ENCODE measurements at regions not wholly inside any gene's neighbourhood (a gene's known extent, or its start where the extent isn't known, plus 50 kb on each side); places are given as distances from the start of the nearest gene placed in this dataset.
"Not testable (repeated sequence)": the region's sequence is repeated elsewhere in the genome, so short reads cannot be mapped to it uniquely, and the experiment has no call there.

- no peak for DNase-seq (ENCODE audit: extremely low read depth, low read depth)
Observed at GRCh38 chr10:22875581-22875980, 52.3 kb upstream of the ARMC3 start.

- DNase-seq (ENCODE audit: extremely low read depth, low read depth): no peak
Observed at GRCh38 chr10:22874189-22874854, 53.5 kb upstream of the ARMC3 start.

GRCh38 chr10:22856444-22857074, 71.3 kb upstream of the ARMC3 start:
- DNase-seq (ENCODE audit: extremely low read depth, low read depth): no peak

DNA sequence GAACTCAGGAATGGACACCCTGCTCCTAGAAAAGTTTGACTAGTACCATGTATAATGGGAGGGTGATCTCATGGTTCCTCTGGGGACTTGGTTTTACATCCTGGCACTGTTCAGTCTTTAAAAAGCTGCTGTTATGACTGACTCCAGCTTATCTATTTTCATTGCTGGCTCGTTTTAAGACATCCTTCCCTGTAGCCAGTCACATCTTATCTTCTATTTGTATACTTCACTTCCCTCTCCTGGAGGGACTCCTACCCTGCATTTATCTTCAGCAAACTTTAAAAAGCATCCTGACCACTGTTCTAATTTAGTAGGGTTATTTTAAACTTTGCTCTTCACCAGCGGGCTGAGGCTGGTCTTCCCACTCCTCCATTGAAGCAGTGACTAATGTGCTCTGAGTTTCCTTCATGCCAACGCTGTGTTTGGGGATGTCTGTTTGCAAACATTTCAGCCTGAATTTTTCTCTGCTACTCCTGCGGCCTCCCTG, 72.9 kb upstream of the ARMC3 start:
- DNase-seq (ENCODE audit: extremely low read depth, low read depth): no peak

DNA sequence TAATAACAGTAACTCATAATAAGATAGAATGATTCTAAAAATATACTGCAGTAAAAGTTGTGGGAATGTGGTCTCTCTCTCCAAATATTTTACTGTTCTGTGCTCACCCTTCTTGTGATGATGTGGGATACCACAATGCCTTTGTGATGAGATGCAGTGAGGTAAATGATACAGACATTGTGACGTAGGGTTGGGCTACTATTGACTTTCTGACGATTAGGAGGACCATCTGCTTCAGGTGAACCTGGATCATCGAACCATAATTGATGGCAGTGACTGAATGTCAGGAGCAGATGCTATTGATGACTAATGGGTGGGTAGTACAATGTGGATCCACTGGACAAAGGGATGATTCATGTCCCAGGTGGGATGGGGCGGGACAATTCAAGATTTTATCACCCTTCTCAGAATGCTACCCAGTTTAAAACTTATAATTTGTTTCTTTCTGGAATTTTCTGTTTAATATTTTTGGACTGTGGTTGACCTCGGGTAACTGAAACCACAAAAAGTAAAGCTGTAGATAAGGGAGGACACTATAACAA, 73.9 kb upstream of the ARMC3 start:
- DNase-seq (ENCODE audit: extremely low read depth, low read depth): no peak

GRCh38 chr10:22852712-22853353, 75.0 kb upstream of the ARMC3 start:
- DNase-seq (ENCODE audit: extremely low read depth, low read depth): no peak

DNA sequence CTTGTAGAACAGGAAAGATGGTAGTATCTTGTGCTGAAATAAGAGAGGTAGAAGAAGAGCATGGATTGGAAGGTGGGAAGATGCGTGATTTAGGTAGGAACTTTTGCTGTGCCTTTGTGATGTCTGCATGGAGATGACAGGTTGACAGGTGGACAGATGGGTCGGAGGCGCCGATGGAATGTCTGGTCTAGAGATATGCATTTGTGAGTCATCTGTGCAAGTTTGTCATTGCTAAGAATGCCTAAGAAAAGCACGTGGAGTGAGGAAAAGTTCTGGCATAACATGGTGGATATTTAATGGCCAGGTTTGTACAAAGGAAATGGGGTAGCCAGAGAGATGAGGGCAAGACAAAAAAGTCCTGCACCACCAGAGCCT, 76.0 kb upstream of the ARMC3 start:
- no peak for DNase-seq (ENCODE audit: extremely low read depth, low read depth)

DNA sequence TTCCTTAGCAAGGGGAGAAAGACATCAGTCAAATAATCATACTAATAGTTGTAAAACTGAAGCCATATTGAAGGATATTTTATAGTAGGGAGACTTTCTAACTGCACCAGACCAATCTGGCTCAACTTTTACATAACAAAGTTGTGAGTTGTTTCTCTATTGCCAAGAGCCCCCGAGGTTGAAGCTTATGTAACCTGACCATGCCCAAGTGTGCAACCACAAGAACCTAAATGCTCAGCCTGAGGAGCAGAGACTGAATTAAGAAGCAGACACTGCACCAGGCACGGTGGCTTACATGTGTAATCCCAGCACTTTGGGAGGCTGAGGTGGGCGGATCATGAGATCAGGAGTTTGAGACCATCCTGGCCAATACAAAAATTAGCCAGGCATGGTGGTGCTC, 77.3 kb upstream of the ARMC3 start:
- no peak for DNase-seq (ENCODE audit: extremely low read depth, low read depth)

DNA sequence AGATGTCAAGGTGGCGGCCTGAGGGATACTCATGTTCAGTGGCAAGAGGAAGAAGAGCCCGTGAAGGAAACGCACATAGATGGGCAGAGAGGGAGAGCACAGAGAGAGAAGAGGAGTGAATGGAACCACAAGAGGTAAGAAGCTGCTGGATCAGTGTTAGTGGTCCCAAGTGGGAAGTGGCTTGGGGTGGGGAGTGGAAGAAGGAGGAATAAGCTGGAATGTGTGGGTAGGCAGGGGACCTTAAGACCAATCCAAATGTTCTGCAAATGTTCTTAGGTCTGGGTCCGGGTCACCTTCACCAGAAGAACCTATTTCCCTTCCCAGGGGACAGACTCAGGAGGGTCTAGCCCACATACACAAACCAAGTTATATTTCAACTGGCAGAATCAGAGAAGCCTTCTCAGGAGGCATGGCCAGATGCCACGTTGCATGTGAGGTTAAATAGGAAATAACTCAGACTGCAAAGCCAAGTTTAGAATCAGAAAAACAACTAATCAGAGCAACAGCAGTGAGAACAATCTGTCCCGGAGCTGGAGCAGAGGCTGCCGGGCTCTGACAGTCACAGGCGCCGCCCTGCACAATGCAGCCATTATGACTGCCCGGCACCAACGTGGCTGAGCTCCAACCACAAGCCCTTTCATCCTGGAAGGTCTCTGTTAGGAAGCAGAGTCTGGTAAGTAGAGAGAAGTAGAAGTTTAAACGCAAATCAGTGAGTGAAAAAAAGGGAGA, 78.6 kb upstream of the ARMC3 start:
- DNase-seq (ENCODE audit: extremely low read depth, low read depth): no peak

- no peak for DNase-seq (ENCODE audit: extremely low read depth, low read depth)
Observed at GRCh38 chr10:22848509-22848908, 79.3 kb upstream of the ARMC3 start.

DNA sequence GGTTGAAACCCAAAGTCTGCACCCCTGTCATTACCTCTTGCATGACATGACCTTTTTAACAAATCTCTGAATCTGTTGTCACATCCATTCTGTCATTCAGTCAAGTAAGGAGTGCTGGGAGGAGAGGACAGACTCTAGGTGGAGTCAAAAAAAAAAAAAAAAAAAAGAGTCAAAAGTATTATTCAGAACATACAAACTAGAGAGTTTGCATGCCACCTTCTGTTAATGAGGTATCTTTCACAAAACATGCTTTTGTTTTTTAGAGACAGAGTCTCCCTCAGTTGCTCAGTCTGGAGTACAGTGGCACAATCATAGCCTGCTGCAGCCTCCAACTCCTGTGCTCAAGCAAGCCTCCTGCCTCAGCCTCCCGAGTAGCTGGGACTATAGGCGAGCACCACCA, 81.6 kb upstream of the ARMC3 start:
- DNase-seq (ENCODE audit: extremely low read depth, low read depth): no peak

GRCh38 chr10:22839639-22840038, 88.2 kb upstream of the ARMC3 start:
- DNase-seq (ENCODE audit: extremely low read depth, low read depth): no peak

GRCh38 chr10:22837771-22838170, 90.1 kb upstream of the ARMC3 start:
- DNase-seq (ENCODE audit: extremely low read depth, low read depth): no peak

DNA sequence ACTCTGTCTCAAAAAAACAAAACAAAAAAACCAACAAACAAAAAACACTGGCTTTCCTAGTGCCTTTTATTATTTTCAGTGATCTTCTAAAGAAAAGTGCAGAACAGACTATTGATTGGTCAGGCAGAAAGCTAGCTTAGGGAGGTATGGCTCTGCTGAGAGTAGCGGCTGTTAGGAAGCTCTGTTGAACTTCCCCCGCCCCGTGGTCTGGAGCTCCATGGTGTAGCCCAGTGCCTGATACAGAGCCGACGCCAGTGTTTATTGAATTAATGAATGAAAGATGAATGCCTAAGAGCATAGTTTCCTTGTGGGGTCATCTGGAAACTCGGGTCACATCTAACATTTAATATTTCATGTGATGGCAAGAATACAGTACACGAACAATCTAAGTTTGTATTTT, 90.5 kb upstream of the ARMC3 start:
- no peak for DNase-seq (ENCODE audit: extremely low read depth, low read depth)

GRCh38 chr10:22834471-22834870, 93.4 kb upstream of the ARMC3 start:
- DNase-seq (ENCODE audit: extremely low read depth, low read depth): no peak

DNA sequence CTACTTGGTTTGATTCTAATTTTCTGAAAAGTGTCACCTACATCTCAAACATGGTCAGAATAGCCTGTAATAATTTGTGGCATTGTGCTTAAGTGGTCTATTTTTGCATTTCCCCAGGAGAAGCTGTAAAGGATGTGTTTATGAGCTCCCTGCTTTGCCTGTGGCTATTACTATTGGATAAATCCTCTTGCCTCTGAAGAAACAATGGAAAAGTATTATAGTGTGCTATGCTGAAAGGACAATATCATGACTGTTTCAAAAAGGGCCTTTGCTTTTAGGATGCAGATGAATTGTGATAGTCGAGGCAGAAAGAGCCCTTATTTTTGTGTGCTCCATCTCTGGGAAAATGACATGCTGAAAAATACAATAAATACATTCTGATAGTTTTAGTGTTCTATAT, 94.1 kb upstream of the ARMC3 start:
- no peak for DNase-seq (ENCODE audit: extremely low read depth, low read depth)

DNA sequence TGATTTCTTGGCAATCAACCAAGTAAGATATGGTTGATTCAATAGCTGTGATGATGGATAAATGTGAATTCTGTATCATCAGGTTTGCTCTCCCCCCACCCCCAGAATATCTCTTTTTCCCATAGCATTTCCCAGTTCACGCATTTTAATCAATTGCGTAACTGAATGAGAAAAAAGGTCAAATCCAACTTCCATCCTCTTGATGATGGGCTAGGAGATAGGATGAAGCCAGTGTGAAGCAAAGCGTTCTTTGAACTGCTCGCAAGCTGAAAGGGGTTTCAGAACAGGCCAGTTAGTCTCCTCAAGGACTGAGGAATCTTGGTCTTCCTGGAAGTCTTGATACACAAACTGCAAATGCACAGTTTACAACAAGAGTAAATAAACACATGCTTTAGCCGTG, 94.5 kb upstream of the ARMC3 start:
- no peak for DNase-seq (ENCODE audit: extremely low read depth, low read depth)

DNA sequence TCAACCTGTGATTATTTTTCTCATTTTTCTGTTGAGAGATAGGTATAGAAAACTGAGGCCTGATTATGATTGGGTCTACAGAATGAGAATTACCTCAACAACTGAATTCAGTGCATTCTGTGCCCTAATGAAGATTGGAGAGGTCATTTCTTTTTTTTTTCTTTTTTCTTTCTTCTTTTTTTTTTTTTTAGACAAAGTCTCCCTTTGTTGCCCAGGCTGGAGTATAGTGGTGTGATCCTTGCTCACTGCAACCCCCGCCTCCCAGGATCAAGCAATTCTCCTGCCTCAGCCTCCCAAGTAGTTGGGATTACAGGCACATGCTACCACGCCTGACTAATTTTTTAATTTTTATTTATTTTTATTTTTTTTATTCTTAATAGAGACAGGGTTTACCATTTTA, 95.0 kb upstream of the ARMC3 start:
- no peak for DNase-seq (ENCODE audit: extremely low read depth, low read depth)

GRCh38 chr10:22832066-22832602, 95.7 kb upstream of the ARMC3 start:
- no peak for DNase-seq (ENCODE audit: extremely low read depth, low read depth)

DNA sequence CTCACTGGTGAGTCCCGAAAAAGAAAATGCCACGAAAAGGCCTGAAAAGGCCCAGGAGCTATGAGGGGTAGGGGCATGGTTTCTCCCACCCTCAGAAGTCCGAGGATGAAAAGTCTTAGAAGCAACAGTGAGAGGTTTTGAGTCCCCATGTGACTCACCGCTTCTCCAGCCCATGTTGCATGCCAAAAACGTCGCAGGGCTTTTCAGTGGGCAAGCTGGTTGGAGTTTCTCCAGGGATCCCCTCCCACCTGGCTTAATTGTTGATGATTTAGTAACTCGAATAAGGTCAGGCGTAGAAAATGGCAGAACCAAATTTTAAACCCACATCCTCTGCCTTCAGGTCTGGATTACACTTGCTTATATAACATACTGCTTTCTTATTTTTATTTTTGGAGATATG, 96.3 kb upstream of the ARMC3 start:
- DNase-seq (ENCODE audit: extremely low read depth, low read depth): no peak

- DNase-seq (ENCODE audit: extremely low read depth, low read depth): not testable (repeated sequence)
Observed at GRCh38 chr10:22828712-22829111, 99.1 kb upstream of the ARMC3 start.
